ENCODE measurements at regions not wholly inside any gene's neighbourhood (a gene's known extent, or its start where the extent isn't known, plus 50 kb on each side); places are given as distances from the start of the nearest gene placed in this dataset.

GRCh38 chr1:83673312-83673711, 325.6 kb downstream of the TTLL7 start:
- TF ChIP-seq CTCF (IDR thresholded peaks at IDR 0.05) (no peak), POLR2A (IDR thresholded peaks at IDR 0.05) (no peak)

Measured in adrenal gland (tissue), 5 donors.